C4-2B (cell line): ENCODE measurements at regions not wholly inside any gene's neighbourhood (a gene's known extent, or its start where the extent isn't known, plus 50 kb on each side); places are given as distances from the start of the nearest gene placed in this dataset.

ENCODE experiments used
- H3K27ac ChIP-seq: fragments of 450-650 bp; 2 replicates; pipeline ENCODE4 v1.5.1; 2017
- ZFX ChIP-seq: fragments of 450-650 bp; IDR thresholded peaks from 2 replicates; pipeline ENCODE4 v1.6.1; 2017
- TF ChIP-seq, protein P1 (sequence below): fragments of 450-650 bp; conservative IDR thresholded peaks from 2 replicates; pipeline ENCODE4 v1.5.1; 2017; ENCODE audit warnings: mild to moderate bottlenecking

DNA sequence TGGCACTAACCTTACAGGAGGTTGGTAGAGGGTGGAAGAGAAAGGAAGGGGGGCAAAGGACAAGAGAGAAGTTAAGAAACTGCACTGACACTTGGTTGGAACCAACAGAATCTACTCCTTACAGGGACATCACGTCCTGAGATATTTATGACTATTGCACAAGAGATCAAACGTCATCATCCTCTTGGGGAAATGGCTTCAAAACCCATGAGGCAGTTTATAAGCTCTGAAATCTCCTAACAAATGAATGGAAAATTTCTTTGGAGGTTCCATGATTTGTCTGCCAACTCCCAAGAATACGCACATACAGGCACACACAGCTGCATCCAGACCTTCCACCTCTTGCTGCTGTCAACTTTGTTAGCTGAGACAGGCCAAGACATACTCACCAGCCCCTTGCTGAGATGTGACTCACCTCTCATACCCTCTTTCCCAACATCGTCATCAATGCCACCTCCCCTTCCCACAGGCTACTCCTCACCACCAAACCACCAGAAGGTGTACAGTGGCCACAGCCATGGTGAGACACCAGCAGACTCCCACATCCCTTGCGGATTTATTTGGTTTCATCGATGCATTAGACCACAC, 135.5 kb downstream of the SETD4 start:
- H3K27ac ChIP-seq, result no peak overlapping the region
- TF ChIP-seq, protein P1, sequence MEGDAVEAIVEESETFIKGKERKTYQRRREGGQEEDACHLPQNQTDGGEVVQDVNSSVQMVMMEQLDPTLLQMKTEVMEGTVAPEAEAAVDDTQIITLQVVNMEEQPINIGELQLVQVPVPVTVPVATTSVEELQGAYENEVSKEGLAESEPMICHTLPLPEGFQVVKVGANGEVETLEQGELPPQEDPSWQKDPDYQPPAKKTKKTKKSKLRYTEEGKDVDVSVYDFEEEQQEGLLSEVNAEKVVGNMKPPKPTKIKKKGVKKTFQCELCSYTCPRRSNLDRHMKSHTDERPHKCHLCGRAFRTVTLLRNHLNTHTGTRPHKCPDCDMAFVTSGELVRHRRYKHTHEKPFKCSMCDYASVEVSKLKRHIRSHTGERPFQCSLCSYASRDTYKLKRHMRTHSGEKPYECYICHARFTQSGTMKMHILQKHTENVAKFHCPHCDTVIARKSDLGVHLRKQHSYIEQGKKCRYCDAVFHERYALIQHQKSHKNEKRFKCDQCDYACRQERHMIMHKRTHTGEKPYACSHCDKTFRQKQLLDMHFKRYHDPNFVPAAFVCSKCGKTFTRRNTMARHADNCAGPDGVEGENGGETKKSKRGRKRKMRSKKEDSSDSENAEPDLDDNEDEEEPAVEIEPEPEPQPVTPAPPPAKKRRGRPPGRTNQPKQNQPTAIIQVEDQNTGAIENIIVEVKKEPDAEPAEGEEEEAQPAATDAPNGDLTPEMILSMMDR, result no peak

DNA sequence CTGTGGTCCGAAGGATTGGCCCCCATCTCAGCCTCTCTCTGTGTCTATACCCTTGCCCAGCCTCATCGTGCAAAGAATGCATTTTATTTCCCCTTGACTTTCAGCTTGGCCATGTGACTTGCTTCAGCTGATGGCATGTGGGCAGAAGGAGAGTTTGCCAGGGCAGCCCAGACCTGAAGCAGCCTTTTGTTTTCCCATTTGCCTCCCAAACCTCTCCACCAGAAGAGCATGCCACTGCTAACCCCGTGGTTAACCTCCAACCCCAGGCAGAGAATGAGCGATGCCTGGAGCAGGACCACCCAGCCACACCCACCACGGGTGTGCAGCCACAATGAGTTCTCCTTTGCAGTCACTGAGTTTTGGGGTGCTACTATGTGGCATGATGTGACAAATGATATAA, 136.4 kb downstream of the SETD4 start:
- no peak overlapping the region for H3K27ac ChIP-seq
- no peak for TF ChIP-seq ZFX
- TF ChIP-seq, protein P1, result no peak

DNA sequence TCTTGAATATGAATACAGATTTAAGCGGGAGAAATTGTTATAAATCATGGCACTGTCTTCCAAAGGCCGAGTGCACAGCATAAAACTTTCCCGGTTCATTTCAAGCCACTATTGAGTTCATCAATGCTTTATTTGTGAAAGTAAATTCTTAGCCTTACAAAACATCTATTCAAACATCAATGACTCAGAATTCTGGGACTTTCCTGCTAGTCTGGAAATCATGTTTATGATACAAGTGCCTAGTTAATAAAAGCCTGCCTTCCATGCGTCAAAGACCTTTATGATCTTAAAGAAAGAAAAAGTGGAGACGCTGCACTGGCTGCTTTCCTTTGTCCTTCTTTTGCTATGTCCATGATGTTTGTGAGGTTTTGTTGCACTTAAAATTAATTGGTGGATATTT, 137.7 kb downstream of the SETD4 start:
- no peak overlapping the region for H3K27ac ChIP-seq
- TF ChIP-seq, protein P1, result no peak
- TF ChIP-seq ZFX, result no peak

DNA sequence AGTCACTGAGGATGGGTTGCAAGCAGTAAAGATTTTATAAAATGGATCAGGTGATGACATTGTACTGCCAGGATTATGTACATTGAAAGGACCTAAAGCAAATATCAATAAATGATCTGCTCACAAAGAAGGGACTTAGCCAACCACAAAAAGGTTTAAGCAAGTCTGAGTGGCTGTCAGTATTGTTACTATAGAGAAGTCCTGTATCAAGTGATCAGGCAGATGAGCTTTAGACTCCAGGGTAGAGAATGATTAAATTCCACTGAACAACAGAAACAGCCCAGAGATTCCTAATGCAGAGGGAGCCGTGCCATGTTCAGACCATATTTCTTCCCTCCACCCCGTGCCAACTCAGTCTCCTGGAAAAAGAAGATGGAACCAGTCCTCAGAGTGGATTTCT, 138.9 kb downstream of the SETD4 start:
- TF ChIP-seq ZFX, result no peak
- TF ChIP-seq, protein P1, result no peak
- no peak overlapping the region for H3K27ac ChIP-seq

DNA sequence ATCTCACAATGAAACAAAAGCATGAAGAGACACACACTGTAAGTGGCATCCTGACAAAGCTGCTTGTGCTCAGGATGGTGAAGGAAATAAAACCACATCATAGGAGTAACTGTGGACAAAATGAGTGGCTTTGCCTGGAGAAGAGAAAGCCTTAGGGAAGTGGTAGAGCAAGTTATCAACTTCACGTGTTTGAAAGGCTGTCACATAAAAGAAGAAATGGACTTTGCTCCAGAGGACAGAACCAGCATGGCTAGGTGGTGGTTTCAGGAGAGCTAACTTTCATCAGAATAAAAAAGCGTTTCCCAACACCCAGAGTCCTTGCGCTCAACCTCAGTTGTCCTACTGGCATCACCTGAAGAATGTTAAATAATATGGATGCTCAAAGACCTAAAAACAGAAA, 139.9 kb downstream of the SETD4 start:
- H3K27ac ChIP-seq, result no peak overlapping the region
- TF ChIP-seq, protein P1, result no peak
- no peak for TF ChIP-seq ZFX

DNA sequence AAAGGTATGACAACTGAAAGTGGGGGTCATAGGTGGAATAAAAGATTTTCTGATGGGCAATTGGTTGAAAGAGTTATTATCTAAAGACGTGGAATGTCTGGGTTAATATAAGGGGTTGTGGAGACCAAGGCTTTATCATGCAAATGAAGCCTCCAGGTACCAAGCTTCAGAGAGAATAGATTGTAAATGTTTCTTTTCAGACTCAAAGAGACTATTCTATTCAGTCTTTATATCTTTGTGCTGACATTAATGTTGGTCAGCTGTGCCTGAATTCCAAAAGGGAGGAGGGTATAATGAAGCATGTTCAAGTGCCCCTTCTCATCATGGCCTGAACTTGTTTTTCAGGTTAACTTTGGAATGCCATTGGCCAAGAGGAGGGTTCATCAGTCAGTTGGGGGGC, 145.3 kb downstream of the SETD4 start:
- TF ChIP-seq, protein P1, result no peak
- TF ChIP-seq ZFX, result no peak
- H3K27ac ChIP-seq, result no peak overlapping the region

DNA sequence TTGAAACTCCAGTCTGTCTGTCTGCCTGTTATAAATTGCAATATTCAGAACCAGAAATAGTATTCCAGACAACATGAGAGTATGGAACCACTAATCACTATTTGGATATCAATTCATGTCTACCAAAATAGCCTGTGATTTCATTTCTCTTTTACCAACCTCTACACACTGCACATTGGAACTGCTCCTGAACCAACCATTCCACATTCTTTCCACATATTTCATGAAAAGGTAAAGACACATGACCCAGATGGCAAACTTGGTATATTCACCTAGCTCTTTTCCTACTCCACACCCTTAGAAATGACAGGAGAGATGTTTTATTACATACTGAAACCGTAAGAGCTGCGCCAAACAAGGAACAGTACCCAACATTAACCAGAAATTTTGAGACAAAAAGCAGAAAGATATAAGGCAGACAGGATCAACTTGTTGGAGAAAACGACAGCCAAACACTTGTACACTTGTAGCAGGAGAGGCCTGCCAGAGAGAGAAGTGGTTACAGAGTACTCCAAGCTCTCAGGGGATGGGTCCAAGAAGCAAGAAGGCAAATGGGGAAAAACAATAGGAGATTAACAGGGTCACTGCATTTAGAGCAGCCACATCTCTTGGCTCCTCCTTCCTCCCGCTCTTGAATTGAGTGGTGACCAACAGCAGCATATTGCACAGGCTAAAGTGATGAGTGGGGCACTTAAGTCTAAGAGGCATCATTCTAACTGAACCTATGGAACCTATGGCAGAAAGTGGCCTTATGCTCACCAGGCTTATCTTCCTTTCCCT, 148.7 kb downstream of the SETD4 start:
- no peak overlapping the region for H3K27ac ChIP-seq
- TF ChIP-seq ZFX, result no peak
- TF ChIP-seq, protein P1, result no peak
